SK-N-SH treated with all-trans-retinoic acid at 6 μM for 48 hours (cell line): ENCODE measurements at regions not wholly inside any gene's neighbourhood (a gene's known extent, or its start where the extent isn't known, plus 50 kb on each side); places are given as distances from the start of the nearest gene placed in this dataset.

ENCODE experiments used
- ATAC-seq: fragments of 200-7000 bp; cut with Tn5 transposase; 3 replicates; pipeline ENCODE4 v1.9.1; 2020; ENCODE audit warnings: mild to moderate bottlenecking, moderate library complexity
- ARNTL ChIP-seq: fragments of 450-650 bp; formaldehyde crosslinking; IDR thresholded peaks from 2 replicates; pipeline ENCODE4 v1.5.0; 2020; ENCODE audit warnings: low read depth, mild to moderate bottlenecking, moderate library complexity, borderline replicate concordance
- BACH2 ChIP-seq: fragments of 250-450 bp; sonication (Bioruptor Pico); IDR thresholded peaks from 2 replicates; pipeline ENCODE4 v1.9.0; 2021; ENCODE audit warnings: mild to moderate bottlenecking, borderline replicate concordance
- CSDC2 ChIP-seq: fragments of 250-450 bp; sonication (Bioruptor Pico); IDR thresholded peaks from 2 replicates; pipeline ENCODE4 v1.5.0; 2020; ENCODE audit warnings: mild to moderate bottlenecking, moderate library complexity
- ESRRG ChIP-seq: fragments of 250-450 bp; sonication (Bioruptor Pico); IDR thresholded peaks from 2 replicates; pipeline ENCODE4 v1.6.1; 2021; ENCODE audit warnings: mild to moderate bottlenecking
- GLIS3 ChIP-seq: fragments of 250-450 bp; sonication (Bioruptor Pico); IDR thresholded peaks from 2 replicates; pipeline ENCODE4 v1.5.0; 2020; ENCODE audit warnings: mild to moderate bottlenecking, moderate library complexity
- ISL1 ChIP-seq: fragments of 250-450 bp; sonication (Bioruptor Pico); IDR thresholded peaks from 2 replicates; pipeline ENCODE4 v2.1.2; 2022; ENCODE audit warnings: mild to moderate bottlenecking, moderate library complexity
- OSR1 ChIP-seq: fragments of 250-450 bp; sonication (Bioruptor Pico); IDR thresholded peaks from 2 replicates; pipeline ENCODE4 v1.8.0; 2022; ENCODE audit warnings: moderate library complexity, mild to moderate bottlenecking, inconsistent platforms
- PATZ1 ChIP-seq: fragments of 250-450 bp; sonication (Bioruptor Pico); IDR thresholded peaks from 2 replicates; pipeline ENCODE4 v1.8.0; 2020; ENCODE audit warnings: mild to moderate bottlenecking, moderate library complexity, borderline replicate concordance
- POU6F1 ChIP-seq: fragments of 250-450 bp; sonication (Bioruptor Pico); IDR thresholded peaks from 2 replicates; pipeline ENCODE4 v1.8.0; 2021; ENCODE audit warnings: low read depth, mild to moderate bottlenecking, moderate library complexity, borderline replicate concordance
- RARB ChIP-seq: fragments of 250-450 bp; sonication (Bioruptor Pico); IDR thresholded peaks from 2 replicates; pipeline ENCODE4 v1.8.0; 2021; ENCODE audit warnings: mild to moderate bottlenecking, moderate library complexity
- SNAI2 ChIP-seq: fragments of 250-450 bp; sonication (Bioruptor Pico); IDR thresholded peaks from 2 replicates; pipeline ENCODE4 v1.5.0; 2020; ENCODE audit warnings: mild to moderate bottlenecking, moderate library complexity
- TCF4 ChIP-seq: fragments of 250-450 bp; sonication (Bioruptor Pico); IDR thresholded peaks from 2 replicates; pipeline ENCODE4 v1.8.0; 2021; ENCODE audit warnings: mild to moderate bottlenecking, moderate library complexity, borderline replicate concordance
- TOX ChIP-seq: fragments of 250-450 bp; sonication (Bioruptor Pico); IDR thresholded peaks from 2 replicates; pipeline ENCODE4 v1.8.0; 2021; ENCODE audit warnings: mild to moderate bottlenecking, moderate library complexity, borderline replicate concordance
- ZC3H10 ChIP-seq: fragments of 250-450 bp; sonication (Bioruptor Pico); IDR thresholded peaks from 2 replicates; pipeline ENCODE4 v1.5.1; 2021; ENCODE audit warnings: mild to moderate bottlenecking, moderate library complexity
- ZFP30 ChIP-seq: fragments of 450-650 bp; formaldehyde crosslinking; IDR thresholded peaks from 2 replicates; pipeline ENCODE4 v1.5.0; 2022; ENCODE audit warnings: mild to moderate bottlenecking, moderate library complexity
- ZNF70 ChIP-seq: fragments of 450-650 bp; formaldehyde crosslinking; IDR thresholded peaks from 2 replicates; pipeline ENCODE4 v1.5.0; 2020; ENCODE audit warnings: mild to moderate bottlenecking, moderate library complexity
- ZNF8 ChIP-seq: fragments of 450-650 bp; formaldehyde crosslinking; IDR thresholded peaks from 2 replicates; pipeline ENCODE4 v1.5.0; 2020; ENCODE audit warnings: mild to moderate bottlenecking, moderate library complexity
- TF ChIP-seq, protein P1 (sequence below): fragments of 250-450 bp; sonication (Bioruptor Pico); IDR thresholded peaks from 2 replicates; pipeline ENCODE4 v1.5.1; 2021; ENCODE audit warnings: mild to moderate bottlenecking, moderate library complexity
- TF ChIP-seq, protein P2 (sequence below): fragments of 250-450 bp; sonication (Bioruptor Pico); IDR thresholded peaks from 2 replicates; pipeline ENCODE4 v1.5.0; 2020; ENCODE audit warnings: mild to moderate bottlenecking, moderate library complexity
- TF ChIP-seq, protein P3 (sequence below): fragments of 250-450 bp; sonication (Bioruptor Pico); IDR thresholded peaks from 2 replicates; pipeline ENCODE4 v1.5.1; 2020; ENCODE audit warnings: low read depth, mild to moderate bottlenecking, moderate library complexity

GRCh38 chr6:26199773-26200764 is 112.8 kb downstream of the HFE start:
- TF ChIP-seq CSDC2 (no peak), PATZ1 (CRISPR knock-in tag) (no peak), TOX (no peak), ISL1 (CRISPR knock-in tag) (no peak), POU6F1 (no peak), ZC3H10 (no peak), ARNTL (CRISPR knock-in tag) (no peak), OSR1 (CRISPR knock-in tag) (no peak), RARB (CRISPR knock-in tag) (no peak), TCF4 (CRISPR knock-in tag) (no peak), ZNF8 (no peak), SNAI2 (no peak), BACH2 (CRISPR knock-in tag) (no peak), GLIS3 (CRISPR knock-in tag) (no peak), ZNF70 (CRISPR knock-in tag) (no peak), ZFP30 (CRISPR knock-in tag) (no peak)
- TF ChIP-seq, protein P1, sequence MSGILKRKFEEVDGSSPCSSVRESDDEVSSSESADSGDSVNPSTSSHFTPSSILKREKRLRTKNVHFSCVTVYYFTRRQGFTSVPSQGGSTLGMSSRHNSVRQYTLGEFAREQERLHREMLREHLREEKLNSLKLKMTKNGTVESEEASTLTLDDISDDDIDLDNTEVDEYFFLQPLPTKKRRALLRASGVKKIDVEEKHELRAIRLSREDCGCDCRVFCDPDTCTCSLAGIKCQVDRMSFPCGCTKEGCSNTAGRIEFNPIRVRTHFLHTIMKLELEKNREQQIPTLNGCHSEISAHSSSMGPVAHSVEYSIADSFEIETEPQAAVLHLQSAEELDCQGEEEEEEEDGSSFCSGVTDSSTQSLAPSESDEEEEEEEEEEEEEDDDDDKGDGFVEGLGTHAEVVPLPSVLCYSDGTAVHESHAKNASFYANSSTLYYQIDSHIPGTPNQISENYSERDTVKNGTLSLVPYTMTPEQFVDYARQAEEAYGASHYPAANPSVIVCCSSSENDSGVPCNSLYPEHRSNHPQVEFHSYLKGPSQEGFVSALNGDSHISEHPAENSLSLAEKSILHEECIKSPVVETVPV (CRISPR knock-in tag): no peak
- TF ChIP-seq, protein P2, sequence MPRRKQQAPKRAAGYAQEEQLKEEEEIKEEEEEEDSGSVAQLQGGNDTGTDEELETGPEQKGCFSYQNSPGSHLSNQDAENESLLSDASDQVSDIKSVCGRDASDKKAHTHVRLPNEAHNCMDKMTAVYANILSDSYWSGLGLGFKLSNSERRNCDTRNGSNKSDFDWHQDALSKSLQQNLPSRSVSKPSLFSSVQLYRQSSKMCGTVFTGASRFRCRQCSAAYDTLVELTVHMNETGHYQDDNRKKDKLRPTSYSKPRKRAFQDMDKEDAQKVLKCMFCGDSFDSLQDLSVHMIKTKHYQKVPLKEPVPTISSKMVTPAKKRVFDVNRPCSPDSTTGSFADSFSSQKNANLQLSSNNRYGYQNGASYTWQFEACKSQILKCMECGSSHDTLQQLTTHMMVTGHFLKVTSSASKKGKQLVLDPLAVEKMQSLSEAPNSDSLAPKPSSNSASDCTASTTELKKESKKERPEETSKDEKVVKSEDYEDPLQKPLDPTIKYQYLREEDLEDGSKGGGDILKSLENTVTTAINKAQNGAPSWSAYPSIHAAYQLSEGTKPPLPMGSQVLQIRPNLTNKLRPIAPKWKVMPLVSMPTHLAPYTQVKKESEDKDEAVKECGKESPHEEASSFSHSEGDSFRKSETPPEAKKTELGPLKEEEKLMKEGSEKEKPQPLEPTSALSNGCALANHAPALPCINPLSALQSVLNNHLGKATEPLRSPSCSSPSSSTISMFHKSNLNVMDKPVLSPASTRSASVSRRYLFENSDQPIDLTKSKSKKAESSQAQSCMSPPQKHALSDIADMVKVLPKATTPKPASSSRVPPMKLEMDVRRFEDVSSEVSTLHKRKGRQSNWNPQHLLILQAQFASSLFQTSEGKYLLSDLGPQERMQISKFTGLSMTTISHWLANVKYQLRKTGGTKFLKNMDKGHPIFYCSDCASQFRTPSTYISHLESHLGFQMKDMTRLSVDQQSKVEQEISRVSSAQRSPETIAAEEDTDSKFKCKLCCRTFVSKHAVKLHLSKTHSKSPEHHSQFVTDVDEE (CRISPR knock-in tag): no peak
- ATAC-seq: peak; percentile 3

DNA sequence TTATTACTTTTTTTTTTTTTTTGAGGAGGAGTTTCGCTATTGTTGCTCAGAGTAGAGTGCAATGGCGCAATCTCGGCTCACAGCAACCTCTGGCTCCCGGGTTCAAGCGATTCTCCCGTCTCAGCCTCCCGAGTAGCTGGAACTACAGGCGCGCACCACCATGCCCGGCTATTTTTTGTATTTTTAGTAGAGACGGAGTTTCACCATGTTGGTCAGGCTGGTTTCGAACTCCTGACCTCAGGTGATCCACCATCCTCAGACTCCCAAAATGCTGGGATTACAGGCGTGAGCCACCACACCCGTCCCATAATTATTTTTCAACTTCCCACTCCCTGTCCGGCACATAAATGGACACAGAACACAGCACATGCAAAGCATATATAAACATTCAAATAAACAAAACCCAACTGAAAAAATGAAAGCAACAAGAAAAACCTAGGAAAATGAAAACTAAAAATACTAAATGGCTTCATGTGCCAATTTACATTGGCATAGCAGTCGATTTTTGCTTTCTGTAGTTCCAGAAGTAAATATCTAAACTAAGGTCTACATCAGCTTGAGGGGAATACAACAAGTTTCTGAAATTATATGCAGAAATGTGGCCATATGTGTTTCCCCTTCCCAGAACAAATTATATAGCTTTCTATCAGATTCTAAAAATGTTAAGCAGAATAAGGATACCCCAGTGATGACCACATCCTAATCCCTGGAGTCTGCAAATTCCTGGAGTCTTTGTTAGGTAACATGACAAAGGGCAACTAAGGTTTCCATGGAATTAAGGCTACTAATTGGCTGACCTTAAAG is 113.9 kb downstream of the HFE start:
- no peak for TF ChIP-seq ESRRG (CRISPR knock-in tag)
- no peak for TF ChIP-seq POU6F1
- no peak for TF ChIP-seq ZNF70 (CRISPR knock-in tag)
- TF ChIP-seq CSDC2: no peak
- no peak for TF ChIP-seq ISL1 (CRISPR knock-in tag)
- TF ChIP-seq, protein P3, sequence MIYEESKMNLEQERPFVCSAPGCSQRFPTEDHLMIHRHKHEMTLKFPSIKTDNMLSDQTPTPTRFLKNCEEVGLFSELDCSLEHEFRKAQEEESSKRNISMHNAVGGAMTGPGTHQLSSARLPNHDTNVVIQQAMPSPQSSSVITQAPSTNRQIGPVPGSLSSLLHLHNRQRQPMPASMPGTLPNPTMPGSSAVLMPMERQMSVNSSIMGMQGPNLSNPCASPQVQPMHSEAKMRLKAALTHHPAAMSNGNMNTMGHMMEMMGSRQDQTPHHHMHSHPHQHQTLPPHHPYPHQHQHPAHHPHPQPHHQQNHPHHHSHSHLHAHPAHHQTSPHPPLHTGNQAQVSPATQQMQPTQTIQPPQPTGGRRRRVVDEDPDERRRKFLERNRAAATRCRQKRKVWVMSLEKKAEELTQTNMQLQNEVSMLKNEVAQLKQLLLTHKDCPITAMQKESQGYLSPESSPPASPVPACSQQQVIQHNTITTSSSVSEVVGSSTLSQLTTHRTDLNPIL (CRISPR knock-in tag): no peak
- no peak for TF ChIP-seq ZC3H10
- no peak for ATAC-seq
